ENCODE measurements at regions not wholly inside any gene's neighbourhood (a gene's known extent, or its start where the extent isn't known, plus 50 kb on each side); places are given as distances from the start of the nearest gene placed in this dataset.

DNA sequence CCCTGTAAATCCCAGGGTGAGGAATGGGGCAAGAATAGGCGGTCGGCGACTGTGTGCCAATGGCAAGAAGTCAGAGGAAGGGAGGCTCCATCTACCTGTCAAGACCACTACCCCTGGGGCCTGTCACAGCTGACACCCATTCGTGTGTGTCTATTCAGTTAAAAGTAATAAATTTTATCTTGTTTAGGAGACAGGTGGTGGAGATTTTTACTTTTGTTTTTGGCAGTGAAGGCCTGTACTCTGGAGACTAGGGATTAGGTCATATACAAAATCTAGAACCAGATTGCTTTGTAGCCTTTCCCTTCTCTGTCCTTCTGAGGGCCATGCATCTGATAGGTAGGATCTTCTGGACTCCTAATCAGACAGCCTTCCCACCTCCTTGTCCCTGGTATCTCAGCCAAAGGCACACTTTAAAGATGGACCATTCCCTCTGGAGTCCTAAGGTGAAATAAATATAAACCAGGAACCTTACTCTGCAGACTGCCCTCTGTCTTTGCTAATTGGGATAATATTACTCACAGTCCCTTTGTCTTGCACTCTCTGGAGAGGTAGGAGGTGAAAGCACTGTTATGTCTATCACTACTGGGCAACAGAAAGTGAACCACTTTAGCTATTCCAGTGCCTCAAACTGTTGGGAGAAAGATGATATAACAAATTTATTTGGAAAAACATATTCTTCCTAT, 213.2 kb upstream of the ACTBL2 start:
- TF ChIP-seq, protein P1, sequence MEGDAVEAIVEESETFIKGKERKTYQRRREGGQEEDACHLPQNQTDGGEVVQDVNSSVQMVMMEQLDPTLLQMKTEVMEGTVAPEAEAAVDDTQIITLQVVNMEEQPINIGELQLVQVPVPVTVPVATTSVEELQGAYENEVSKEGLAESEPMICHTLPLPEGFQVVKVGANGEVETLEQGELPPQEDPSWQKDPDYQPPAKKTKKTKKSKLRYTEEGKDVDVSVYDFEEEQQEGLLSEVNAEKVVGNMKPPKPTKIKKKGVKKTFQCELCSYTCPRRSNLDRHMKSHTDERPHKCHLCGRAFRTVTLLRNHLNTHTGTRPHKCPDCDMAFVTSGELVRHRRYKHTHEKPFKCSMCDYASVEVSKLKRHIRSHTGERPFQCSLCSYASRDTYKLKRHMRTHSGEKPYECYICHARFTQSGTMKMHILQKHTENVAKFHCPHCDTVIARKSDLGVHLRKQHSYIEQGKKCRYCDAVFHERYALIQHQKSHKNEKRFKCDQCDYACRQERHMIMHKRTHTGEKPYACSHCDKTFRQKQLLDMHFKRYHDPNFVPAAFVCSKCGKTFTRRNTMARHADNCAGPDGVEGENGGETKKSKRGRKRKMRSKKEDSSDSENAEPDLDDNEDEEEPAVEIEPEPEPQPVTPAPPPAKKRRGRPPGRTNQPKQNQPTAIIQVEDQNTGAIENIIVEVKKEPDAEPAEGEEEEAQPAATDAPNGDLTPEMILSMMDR (IDR thresholded peaks at IDR 0.05; ENCODE audit: insufficient read depth, low read length), result no peak
- TF ChIP-seq, protein P2, sequence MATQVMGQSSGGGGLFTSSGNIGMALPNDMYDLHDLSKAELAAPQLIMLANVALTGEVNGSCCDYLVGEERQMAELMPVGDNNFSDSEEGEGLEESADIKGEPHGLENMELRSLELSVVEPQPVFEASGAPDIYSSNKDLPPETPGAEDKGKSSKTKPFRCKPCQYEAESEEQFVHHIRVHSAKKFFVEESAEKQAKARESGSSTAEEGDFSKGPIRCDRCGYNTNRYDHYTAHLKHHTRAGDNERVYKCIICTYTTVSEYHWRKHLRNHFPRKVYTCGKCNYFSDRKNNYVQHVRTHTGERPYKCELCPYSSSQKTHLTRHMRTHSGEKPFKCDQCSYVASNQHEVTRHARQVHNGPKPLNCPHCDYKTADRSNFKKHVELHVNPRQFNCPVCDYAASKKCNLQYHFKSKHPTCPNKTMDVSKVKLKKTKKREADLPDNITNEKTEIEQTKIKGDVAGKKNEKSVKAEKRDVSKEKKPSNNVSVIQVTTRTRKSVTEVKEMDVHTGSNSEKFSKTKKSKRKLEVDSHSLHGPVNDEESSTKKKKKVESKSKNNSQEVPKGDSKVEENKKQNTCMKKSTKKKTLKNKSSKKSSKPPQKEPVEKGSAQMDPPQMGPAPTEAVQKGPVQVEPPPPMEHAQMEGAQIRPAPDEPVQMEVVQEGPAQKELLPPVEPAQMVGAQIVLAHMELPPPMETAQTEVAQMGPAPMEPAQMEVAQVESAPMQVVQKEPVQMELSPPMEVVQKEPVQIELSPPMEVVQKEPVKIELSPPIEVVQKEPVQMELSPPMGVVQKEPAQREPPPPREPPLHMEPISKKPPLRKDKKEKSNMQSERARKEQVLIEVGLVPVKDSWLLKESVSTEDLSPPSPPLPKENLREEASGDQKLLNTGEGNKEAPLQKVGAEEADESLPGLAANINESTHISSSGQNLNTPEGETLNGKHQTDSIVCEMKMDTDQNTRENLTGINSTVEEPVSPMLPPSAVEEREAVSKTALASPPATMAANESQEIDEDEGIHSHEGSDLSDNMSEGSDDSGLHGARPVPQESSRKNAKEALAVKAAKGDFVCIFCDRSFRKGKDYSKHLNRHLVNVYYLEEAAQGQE (IDR thresholded peaks at IDR 0.05; ENCODE audit: insufficient replicate concordance, low read depth), result no peak
